NCI-H774 (cell line): ENCODE measurements at regions not wholly inside any gene's neighbourhood (a gene's known extent, or its start where the extent isn't known, plus 50 kb on each side); places are given as distances from the start of the nearest gene placed in this dataset.
"Not testable (repeated sequence)": the region's sequence is repeated elsewhere in the genome, so short reads cannot be mapped to it uniquely, and the experiment has no call there.

ENCODE experiments used
- DNase-seq: peaks from one replicate; lab custom pipeline; 2025; lab: John Stamatoyannopoulos, UW

- DNase-seq, result no peak
Measured at GRCh38 chr14:21894003-21894897, 220.6 kb upstream of the OR4E1 start.

DNA sequence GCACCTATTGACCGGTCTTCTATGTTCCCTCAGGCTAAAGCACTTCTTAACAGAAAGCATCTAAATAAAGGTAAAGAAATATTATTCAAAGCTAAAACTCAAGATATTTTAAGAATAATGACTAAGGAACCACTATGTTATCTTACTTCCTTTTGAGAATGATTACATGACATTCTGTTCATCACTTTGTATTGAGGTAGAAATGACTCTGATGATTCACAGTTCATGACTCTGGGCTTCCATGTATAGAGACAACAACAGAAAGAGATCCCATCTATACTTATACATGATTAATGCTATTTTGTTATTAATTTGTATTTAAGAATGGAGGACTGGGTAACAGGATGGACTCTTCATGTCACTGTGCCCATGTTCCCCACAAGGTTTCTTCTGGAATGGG, 218.3 kb upstream of the OR4E1 start:
- DNase-seq, result no peak

GRCh38 chr14:21884995-21885394, 211.4 kb upstream of the OR4E1 start:
- no peak for DNase-seq

DNA sequence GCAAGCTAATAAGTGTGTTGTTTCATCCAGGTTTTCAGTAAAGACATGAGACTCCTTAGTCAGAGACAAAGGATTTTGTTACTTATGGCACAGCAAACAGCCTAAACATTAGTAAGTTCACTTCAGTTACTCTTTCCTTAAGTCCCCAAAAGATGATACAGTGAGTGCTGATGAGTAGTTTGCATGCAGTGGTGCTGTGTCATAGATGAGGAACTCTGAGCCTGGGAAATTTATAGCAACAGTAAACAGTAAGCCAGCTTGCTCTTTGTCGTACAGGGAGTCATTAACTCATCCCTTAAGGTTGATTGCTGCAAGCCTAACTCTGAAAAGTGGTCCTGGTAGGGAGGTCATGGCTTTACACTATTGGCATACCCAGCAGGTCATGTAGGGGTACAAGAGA, 208.6 kb upstream of the OR4E1 start:
- DNase-seq, result no peak

GRCh38 chr14:21880918-21881317, 207.3 kb upstream of the OR4E1 start:
- DNase-seq, result no peak

DNA sequence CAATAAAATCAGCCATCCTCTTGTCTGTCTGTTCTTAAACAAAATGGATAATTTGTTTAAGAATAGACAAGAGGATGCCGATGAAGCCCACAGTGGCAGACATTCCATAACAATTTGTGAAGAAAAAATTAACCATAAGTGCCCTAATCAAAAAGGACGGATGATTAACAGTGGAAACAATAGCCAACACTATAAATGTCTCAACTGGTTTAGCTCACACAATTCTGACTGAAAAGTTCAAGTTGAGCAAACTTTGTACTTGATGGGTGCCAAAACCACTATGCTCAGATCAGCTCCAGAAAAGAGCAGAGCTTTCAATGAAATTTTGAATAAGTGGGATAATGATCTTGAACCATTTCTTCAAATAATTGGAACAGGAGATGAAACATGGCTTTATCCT, 202.2 kb upstream of the OR4E1 start:
- DNase-seq, result no peak

- no peak for DNase-seq
Measured at GRCh38 chr14:21874946-21875345, 201.3 kb upstream of the OR4E1 start.

DNA sequence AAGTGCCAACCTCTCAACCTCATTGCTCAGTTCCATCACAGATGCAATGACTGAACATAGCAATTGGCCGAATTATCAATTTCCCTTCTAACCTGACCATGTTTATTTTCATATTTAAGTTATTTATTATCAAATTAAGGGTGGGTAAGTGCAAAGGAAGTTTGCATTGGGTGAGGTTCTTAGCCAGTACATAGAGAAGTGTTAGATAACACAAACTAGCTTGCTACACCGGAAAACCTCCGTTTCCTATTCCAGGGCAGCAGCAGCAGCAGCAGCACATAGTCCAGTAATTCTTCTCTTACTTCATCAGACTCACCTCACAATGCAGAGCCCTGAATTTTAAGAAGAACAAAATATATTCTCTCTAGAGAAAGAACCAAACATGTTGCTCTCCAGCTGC, 200.5 kb upstream of the OR4E1 start:
- DNase-seq, result no peak

DNA sequence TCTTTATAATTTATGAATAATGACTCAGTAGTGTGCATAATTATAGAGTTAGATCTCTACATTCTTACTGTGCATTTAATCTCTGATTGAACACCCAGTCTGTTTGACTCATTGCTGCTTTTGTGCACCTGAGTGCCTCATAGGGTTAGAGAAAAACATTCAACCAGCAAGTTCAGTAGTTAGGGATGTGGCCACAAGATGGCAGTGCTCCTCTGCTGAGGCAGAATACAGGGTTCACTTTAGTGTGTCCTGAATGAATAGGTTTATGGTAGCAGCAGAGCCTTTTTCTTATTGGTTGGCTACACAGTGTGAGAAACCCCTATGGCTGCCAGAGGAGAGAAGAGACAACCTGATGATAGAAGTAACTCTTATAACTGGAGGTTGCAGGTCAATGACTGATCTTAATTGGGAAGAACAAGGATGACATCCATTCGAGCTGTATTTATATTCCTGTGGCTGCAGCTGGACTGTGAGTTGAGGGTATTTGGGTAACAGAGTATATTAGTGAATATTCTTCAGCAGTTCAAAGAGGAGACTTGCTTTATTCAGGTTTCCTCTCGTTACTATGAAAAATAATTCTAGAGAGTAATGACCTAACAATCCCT, 194.9 kb upstream of the OR4E1 start:
- DNase-seq, result no peak

DNA sequence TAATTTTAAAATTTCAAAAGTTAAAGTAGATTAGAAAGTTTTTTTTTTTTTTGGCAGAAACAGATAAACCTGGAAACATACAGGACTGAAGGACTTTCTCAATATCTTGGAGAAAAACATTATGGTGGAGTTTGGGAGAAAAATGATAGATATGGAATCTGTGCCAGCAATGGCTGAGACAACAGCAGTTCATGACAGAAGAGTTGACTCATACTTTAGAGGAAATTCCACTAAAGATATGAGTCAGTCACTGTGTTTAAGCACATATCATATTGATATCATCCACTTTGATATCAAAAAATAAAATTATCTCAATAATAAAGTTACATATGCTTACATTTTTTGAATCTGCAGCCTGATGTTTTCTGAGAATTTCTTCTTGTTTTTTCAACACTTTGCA, 193.9 kb upstream of the OR4E1 start:
- no peak for DNase-seq

DNA sequence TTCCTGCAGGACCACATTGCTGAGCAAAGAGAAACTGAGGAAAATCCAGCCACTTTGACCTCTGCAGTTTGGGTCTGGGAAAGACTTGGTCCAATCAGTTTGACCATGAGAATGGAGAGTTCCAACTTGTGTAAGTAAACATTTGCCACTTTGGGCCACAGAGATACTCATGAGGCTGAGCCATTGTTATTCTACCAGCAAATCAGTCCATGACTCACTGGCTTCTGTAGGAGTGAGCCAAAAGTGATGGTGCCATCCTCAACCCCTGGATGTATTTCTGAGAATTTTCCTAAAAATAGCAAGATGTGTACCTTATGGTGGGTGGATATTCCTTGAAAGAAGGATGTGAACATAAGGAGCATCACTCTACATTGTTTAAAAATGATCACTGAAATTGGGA, 192.9 kb upstream of the OR4E1 start:
- DNase-seq, result no peak

GRCh38 chr14:21863289-21863688, 189.7 kb upstream of the OR4E1 start:
- DNase-seq, result no peak

DNA sequence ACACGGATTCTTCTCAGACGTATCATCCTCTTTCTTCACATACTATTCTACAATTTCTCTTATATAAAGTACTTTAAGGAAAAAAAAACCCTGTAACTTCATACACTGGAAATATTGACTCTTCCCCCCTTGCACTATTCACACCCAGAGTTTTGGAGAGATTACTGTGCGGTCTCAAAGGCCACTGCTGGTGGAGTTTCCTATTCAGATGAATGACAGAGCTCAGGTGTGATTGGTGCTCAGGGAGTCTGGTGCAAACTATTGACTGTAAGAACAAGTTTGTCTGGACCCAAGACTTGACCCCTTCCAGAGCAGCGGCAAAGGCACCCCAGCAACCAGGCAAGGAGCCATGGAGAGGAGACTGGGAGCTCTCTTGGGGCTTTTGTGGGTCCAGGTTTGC, 187.5 kb upstream of the OR4E1 start:
- DNase-seq, result no peak

GRCh38 chr14:21860172-21860571, 186.6 kb upstream of the OR4E1 start:
- no peak for DNase-seq

GRCh38 chr14:21852775-21853174, 179.2 kb upstream of the OR4E1 start:
- no peak for DNase-seq

DNA sequence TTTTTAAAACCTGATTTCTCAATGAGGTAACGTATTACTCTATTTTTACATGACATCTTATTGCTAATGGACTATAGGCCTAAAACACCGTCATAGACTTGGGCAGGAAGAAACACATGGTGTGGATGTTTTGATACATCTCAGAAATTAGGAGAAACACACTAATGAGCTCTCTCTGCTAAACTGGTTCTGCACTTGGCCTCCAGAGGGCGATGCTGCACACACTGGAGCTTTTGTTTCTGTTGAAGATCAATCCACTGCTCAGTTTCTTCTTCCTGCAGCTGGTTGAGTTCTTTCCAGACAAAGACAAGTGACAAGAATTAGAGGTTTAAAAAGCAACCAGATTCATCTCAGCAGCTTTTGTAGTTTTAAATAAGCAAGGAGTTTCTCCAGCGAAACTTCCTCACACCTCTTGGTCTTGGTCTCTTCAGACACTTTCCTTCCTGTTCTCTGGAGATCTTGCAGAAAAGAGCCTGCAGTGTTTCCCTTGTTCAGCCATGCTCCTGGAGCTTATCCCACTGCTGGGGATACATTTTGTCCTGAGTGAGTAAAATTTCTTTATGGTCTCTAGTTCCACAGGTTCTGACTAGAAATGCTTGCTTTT, 178.5 kb upstream of the OR4E1 start:
- DNase-seq, result no peak

DNA sequence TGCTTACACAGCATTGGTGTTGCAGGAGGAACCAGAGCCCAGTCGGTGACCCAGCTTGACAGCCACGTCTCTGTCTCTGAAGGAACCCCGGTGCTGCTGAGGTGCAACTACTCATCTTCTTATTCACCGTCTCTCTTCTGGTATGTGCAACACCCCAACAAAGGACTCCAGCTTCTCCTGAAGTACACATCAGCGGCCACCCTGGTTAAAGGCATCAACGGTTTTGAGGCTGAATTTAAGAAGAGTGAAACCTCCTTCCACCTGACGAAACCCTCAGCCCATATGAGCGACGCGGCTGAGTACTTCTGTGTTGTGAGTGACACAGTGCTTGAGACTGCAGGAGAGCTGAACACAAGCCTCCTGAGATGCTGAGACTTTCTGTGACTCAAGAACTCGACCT, 173.3 kb upstream of the OR4E1 start:
- not testable (repeated sequence) for DNase-seq

DNA sequence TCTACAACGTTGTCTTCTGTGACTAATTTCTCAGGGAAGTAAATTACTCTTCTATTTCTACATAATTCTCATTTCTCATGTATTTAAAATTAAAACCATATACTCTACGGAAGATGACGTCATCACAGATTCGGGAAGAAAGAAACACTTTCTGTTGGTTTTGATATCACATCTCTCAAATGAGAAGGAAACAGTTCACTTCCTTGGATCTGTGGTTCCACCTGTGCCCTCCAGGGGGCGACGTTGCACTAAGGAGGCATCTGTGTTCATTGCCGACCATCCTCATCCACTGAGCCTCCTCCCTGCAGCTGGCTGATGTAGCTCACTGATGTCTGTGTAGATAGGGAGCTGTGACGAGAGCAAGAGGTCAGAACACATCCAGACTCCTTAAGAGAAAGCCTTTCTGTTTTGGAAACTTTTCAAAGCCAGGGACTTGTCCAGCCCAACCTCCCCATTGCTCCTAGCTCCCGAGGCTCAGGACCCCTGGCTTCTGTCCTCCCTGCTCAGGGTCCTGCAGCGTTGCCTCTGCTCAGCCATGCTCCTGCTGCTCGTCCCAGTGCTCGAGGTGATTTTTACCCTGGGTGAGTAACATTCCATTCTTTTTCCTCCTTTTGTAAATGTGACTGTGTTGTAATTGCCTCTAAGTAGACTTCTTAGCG, 172.7 kb upstream of the OR4E1 start:
- no peak for DNase-seq

GRCh38 chr14:21840765-21841164, 167.1 kb upstream of the OR4E1 start:
- DNase-seq, result no peak

GRCh38 chr14:21833836-21834235, 160.2 kb upstream of the OR4E1 start:
- no peak for DNase-seq

- no peak for DNase-seq
Measured at GRCh38 chr14:21825845-21826244, 152.2 kb upstream of the OR4E1 start.

GRCh38 chr14:21825149-21825743, 151.6 kb upstream of the OR4E1 start:
- no peak for DNase-seq
